ENCODE measurements at regions not wholly inside any gene's neighbourhood (a gene's known extent, or its start where the extent isn't known, plus 50 kb on each side); places are given as distances from the start of the nearest gene placed in this dataset.

- no peak for TF ChIP-seq EZH2 (IDR thresholded peaks at IDR 0.05; ENCODE audit: borderline replicate concordance, insufficient read depth, low read depth, low read length, poor library complexity, severe bottlenecking)
- TF ChIP-seq, protein P1, sequence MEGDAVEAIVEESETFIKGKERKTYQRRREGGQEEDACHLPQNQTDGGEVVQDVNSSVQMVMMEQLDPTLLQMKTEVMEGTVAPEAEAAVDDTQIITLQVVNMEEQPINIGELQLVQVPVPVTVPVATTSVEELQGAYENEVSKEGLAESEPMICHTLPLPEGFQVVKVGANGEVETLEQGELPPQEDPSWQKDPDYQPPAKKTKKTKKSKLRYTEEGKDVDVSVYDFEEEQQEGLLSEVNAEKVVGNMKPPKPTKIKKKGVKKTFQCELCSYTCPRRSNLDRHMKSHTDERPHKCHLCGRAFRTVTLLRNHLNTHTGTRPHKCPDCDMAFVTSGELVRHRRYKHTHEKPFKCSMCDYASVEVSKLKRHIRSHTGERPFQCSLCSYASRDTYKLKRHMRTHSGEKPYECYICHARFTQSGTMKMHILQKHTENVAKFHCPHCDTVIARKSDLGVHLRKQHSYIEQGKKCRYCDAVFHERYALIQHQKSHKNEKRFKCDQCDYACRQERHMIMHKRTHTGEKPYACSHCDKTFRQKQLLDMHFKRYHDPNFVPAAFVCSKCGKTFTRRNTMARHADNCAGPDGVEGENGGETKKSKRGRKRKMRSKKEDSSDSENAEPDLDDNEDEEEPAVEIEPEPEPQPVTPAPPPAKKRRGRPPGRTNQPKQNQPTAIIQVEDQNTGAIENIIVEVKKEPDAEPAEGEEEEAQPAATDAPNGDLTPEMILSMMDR (IDR thresholded peaks at IDR 0.05): no peak
Measured at GRCh38 chr5:167918184-167918812, 373.1 kb upstream of the WWC1 start.
